Hippocampal formation (tissue), 2 donors: ENCODE measurements at regions not wholly inside any gene's neighbourhood (a gene's known extent, or its start where the extent isn't known, plus 50 kb on each side); places are given as distances from the start of the nearest gene placed in this dataset.

Experiments used
- DNase-seq, 2 donors: peaks; one replicate each; lab custom pipeline; 2025; lab: John Stamatoyannopoulos, UW

DNA sequence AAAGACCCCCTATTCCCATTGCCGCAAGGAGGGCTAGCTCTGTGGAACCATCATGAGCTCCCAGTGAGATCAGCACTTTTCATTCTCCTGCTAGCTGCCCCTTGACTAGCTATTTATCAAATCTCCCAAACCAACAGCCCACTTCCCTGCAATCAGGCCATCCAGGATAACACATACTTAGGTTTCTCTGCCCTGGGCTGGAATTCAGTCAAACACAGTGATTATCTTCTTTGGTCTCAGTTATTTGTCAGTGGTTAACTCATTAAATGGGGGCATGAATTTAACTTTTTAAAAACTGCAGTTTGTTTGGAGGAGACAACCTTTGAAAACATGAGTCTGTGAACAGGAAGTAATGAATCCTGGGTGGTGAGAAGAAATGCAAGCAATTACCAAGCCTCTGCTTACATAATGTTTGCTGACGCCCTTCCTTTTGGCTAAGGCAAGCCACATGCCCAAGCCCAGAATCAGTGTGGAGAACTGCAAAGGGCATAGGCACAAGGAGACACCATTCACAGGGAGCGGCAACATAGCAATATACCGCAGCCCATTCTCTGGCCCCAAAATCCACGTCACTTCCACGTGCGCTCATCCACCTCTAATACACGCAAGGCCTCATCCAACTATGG is 275.0 kb downstream of the DRD1 start:
- DNase-seq: no peak

DNA sequence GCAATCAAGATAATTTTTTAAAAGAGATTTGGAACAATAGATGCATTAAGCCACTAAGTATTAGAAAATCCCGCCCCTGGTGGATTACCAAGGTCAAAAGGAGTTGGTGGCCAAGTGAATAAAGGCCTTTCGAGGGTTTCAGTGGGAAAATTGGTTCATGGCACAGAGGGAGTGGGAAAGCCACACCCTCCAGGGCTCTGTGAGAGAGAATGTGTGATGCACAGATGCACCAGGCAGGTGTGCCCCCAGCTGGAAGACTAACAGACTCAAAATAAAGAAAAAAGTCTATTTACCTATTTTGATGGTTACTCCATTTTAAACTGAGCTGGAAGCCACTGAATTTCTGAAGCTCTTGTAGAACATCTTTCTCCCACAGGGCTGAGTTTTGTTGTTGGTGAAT is 278.0 kb downstream of the DRD1 start:
- no peak for DNase-seq

DNA sequence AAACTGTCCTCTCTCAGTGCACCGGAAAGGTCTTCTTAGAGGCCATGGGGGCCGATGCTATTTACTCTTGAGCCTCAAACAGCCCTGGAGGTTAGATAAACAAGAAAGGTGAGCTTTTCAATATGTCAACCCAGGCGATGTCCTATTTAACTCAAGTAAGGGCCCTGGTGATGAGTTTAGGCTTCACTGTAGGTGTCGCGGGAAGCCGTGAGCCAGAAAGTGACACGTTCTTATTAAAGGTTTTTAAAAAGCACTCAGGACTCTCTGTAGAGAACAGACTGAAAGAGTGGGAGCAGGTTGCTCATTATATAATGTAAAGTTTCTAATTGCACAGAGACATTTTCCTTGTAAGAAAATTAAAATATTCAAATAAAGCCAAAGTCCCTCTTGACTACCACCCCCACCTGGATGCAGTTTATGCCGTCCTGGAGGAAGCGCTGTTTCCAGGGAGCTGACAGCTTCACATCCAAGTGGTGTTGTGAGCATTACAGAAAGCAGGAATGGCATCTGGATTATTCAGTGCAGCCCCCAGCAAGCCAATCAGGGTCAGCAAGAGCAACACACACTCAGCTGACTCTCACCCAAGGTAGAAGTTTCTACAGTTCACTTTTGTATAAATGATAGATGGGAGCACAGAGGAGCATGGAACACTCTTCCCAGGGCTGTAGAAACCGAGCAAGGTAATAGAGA is 280.3 kb downstream of the DRD1 start:
- no peak for DNase-seq

DNA sequence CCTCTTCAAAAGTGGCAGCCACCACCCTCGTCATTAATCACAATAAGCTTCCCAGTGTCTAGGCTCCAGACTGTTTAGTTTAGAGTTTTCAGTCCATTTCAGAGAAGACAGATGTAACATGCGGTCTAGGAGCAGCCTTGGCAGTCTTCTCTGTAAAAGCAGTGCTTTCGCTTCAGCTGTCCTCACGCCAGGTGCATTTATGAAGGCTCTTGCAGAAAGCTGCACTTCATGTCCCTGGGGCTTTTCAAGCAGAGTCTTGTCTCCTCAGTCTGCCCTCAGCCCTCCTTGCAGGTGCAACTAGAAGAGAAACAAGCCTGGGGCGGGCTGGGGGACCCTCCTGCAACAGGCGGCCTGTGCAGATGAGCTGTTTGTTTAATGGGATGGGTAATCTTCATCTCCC is 281.9 kb downstream of the DRD1 start:
- DNase-seq: peak in 1 of 2 donors; percentile 5

DNA sequence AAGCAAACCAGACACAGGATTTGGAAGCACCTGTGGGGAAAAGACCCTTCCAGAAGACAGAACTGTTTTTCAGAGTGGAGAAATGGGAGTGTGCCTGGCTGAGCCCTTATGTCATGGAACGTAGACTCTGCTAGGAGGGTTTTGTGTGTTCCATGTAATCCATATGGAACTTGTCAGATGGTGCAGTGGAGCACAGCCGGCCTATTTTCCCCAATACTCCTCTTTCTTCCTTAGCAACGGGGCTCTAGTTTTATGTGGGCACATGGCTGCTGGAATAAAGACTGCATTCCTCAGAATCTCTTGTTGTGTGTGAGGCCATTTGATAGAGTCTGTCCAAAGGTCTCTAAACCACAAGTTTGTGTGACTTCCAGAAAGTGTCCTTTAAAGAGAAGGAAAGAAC is 284.0 kb downstream of the DRD1 start:
- no peak for DNase-seq

DNA sequence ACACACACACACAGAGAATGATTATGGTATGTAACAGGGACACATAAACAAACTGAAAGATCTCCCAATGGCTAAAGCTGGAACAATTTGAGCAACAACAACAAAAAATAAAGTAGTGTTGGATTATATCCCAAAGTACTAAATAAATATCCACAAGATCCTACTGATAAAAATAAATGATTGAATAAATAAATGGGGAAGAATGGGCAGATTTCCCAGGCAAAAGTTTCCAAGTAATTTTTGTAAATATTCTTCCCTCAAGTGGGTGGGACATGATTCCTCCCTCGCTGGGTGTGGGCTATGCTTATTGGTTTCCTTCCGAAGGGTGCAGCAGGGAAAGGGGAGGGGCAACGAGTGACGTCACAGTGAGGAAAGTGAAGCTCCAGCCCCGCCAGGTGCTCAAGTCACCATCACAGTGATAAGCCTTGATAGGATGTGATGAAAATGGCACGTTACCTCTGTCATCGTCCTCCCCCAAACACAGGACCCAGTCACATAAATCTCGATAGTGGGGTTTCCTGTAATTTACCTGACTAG is 295.3 kb downstream of the DRD1 start:
- no peak for DNase-seq

DNA sequence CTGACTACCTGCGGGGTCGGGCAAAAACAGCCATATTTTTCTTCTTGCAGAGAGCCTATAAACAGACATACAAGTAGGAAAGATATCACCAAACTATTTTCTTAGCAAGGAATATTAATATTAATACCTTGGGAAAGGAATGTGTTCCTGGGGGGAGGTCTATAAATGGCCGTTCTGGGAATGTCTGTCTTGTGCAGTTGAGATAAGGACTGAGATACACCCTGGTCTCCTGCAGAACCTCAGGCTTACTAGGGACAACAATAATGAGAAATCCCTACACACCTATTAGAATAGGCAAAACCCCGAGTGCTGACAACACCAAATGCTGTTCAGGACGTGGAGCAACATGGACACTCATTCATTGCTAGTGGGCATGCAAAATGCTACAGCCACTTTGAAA is 297.2 kb downstream of the DRD1 start:
- DNase-seq: no peak

DNA sequence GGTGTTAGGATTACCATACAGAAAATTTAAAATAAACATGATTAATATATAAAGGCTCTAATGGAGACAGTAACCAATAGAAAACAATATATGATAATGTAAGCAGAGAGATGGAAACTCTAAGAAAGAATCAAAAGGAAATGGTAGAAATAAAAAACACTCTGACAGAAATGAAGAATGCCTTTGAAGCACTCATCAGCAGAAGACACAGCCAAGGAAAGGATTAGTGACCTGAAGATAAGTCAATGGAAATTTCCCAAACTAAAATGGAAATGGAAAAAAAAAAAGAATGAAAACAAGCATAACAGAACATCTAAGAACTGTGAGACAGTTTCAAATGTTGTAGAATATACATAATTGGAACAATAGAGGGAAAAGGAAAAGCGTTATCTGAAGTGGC is 302.6 kb downstream of the DRD1 start:
- no peak for DNase-seq

DNA sequence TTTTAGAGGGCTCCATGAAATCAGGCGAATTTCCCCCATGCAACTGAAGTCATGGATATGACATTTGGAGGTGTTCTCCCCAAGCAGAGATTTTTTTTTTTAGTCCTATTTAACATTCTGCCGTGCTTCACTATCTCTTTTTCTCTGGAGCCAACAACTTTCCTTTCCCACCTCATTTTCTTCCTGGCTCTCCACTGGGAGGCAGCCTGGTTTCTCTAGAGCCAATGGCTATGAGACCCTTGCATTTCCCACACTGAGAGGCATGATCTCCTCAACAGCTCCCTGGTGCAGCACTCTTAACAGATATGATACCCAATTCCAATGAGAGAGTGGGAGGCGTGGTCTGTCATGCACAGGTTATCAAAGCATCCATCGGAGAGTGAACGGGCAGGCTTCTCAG is 310.8 kb downstream of the DRD1 start:
- no peak for DNase-seq

DNA sequence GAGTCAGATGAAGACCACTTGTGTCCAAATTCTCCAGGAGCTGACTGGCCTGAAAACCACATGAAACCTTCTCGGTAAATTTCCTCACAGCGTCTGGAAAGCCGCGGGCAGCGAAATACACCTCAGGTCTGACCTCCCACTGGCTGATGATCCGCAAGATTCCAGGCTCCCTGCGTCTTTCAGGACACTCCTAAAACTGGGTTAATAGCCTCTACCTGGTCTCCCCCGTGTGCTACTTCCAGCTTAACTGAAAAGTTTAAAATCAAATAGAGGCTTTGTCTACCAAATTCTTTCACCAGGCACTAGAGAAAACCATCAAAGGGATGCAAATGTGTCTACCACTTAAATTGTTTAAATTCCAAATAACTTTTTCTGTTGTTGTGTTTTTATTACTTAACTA is 312.6 kb downstream of the DRD1 start:
- DNase-seq: no peak

DNA sequence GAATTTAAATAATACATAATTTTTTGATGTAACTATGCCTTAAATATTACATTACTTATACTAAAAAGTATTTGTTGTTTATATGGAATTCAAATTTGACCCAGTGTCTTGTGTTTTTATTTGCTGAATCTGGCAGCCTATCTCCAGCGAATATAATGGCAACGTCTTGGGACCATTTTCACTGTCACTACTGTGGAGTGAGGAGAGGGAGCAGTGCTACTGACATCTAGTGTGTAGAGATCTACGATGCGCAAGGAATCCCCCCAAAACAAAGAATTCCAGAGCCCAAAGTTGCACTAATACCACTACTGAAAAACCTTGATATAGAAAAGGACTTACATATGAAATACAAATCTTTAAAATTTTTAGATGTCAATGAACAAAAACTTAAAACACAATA is 314.4 kb downstream of the DRD1 start:
- no peak for DNase-seq

DNA sequence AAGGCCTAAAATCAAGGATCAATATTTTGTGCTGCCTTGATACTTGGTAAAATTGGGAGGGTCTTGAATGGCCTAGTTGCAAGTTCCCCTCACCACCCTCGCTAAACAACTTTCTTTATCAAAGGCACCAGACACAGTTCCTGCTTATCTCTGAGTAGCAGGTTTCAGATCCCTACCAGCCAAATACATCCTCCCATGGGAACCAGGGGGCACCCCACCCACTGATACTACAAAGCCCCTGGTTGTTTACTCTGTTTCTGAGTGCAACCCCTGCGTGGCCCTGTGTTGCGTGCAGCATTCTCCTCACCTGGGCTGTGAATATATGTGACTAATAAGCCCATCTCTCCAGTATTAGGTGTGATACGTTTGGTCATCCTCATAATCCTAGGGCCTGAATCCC is 314.9 kb downstream of the DRD1 start:
- DNase-seq: no peak

DNA sequence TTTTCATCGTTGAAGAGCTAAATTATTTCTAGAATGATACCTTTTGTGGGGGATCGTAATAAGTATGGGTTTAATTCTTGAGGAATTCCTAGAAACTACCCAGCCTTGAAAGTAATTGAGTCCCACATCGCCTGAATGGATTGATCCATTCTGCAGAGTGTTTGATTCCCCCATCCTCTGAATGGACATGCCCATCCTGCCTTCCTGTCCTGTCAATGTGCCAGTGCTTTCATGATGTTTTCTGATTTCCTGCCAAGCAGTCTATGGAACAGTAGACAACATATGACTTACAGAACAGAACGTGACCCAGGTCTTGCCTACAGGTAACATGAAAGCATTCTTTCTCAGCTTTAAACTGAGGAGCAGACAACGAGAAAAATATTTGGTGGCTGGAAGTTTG is 319.2 kb downstream of the DRD1 start:
- DNase-seq: no peak

DNA sequence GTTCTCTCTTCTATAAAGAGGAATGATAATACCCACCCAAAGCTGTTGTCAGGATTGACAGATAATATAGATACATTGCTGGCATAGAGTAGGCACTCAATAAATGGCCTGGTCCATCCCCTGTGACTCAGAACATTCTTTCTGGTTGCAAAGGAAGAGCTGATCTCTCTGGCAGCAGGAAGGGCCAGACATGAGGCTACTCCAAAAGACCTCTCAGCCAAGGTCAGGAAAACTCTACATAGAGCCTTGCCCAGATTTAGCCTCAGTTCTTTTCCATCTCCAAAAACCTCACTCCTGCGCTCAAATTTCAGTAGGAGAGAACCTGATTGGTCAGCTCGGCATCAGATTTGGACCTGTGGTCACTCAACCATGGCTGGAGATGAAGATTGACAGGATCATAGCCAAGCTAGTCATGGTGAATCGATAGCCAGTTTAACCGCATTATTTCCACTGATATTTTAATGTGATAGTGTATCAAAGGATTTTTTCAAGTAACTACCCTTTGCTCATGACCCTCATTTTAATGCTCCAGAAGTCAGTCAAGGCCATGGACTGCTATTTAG is 319.6 kb downstream of the DRD1 start:
- DNase-seq: no peak

DNA sequence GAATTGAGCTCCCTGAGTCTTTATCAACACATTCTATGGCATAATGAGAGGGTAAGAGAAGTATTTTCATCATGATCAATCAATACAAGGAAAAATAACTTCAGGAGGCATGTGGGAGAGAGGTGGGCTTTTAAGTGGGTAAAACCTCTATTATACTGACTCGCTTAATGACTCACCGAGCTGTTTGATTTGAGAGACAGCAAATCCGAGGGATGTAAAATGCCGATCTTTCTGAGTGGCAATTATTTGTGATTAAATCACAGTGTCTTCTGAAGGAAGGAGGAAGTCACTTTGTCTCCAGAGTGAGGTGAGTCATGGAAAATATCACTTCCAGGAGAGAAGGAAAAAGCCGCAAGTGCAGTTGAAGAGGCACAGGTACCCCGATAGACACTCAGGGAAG is 320.4 kb downstream of the DRD1 start:
- DNase-seq: no peak

DNA sequence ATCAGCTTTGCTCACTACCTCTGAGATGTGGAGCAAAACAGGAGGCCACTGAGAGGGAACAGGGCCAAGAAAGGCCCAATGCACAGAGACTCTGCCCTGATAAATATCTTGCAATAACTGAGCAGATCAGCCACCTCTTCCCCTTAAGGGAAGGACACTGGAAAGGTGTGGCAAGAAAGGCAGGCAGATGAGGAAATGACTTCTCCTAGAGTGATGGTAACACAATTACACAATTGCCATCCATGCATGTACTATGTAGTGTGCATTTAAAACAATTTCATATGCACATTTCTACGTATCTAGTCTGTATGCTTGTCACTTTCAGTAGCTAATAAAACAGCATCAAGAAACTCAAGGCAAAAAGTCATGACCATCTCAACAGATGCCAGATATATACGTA is 322.5 kb downstream of the DRD1 start:
- DNase-seq: no peak

DNA sequence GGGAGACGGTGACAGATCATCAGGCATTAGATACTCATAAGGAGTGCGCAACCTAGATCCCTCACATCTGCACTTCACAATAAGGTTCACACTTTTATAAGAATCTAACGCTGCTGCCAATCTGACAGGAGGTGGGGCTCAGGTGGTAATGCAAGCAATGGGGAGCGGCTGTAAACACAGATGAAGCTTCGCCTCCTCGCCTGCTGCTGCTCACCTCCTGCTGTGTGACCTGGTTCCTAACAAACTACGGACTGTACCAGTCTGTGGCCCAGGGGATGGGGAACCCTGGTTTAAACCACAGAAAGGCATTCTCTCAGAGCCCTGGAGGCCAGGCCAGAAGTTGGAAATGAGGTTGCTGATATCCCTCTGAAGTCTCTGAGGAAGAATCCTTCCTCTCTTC is 323.6 kb downstream of the DRD1 start:
- no peak for DNase-seq

DNA sequence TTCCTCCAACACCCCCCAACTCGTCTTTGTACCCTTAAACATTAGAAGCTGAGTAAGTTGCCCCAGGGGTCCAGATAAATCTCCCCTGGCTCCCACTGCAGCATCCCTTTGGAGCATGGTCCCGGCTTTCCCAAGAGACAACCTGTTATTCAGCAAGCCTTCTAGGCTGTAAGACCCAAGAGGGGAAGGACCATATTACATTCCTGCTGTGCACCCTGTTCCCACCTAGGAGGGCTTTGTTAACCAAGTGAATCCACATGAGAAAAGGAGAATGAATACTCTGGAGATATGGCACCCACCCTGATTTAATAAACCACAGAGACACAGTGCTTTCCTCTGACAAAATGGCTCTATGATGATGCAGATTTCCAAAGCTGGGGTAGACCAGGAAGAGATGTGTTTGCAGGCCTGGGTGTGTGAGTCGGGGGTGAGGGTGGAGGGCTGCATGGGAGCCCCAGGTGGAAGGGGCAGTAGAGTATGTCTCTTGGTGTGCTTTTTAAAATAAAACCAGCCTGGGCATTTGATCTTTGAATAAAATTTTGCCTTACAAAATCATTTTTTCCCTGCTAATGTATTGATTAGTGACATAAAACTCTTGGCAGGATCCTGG is 325.2 kb downstream of the DRD1 start:
- DNase-seq: no peak

DNA sequence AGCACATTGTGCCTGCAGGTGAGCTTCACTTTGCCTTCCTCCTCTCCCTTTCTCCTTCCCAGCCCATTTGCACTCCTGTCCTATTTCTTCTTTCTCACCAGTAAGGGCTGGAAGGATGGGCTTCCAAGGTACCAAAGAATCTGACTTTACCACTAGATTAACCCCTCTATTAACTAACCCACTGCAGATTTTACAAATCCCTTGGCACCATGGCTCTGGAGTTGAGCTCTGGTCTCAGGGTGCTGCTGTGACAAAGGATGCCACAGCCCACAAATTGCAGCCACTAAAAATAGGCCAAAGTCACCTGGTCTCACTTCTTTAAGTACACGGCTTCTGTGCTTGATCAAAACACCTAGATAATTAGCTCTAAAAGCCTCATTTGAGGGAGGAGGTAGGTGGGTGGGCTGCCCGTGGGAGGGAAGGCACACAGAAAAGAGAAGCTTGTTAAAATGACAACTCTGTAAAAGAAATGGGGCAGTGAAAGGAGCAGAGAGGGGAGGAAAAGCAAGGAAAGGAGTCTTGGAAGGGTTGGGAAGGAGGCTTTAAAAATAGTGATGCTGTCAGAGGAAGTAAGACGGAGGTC is 327.4 kb downstream of the DRD1 start:
- no peak for DNase-seq

DNA sequence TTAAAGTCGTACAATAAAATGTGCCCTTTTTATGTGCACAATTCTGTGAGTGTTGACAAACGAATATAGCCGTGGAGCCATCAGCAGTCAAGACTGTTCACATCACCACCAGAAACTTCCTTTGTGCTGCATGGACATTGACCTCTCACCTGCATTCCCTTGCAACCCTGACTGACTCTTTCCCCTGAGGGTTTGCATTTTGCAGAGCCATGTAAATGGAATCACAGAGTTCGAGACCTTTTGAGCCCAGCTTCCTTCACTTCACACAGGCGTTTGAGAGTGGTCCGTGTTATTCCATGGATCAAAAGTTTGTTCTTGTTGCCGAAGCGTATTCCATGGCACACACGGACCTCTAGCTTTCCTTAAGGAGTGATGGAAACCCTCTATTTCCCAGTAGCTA is 328.2 kb downstream of the DRD1 start:
- DNase-seq: no peak

DNA sequence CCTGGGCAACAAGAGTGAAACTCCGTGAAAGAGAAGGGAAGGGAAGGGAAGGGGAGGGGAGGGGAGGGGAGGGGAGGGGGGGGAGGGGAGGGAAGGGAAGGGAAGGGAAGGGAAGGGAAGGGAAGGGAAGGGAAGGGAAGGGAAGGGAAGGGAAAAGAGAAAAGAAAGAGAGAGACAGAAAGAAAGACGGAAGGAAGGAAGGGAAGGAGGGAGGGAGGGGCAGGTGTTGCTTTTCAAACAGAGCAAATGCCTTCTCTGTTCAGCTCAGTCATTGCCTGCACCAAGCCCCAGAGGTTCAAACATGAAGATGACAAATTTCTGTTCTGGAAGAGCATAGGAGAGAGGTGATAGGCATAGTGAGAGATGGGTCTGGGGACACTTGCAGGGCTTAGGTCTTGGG is 330.0 kb downstream of the DRD1 start:
- no peak for DNase-seq

DNA sequence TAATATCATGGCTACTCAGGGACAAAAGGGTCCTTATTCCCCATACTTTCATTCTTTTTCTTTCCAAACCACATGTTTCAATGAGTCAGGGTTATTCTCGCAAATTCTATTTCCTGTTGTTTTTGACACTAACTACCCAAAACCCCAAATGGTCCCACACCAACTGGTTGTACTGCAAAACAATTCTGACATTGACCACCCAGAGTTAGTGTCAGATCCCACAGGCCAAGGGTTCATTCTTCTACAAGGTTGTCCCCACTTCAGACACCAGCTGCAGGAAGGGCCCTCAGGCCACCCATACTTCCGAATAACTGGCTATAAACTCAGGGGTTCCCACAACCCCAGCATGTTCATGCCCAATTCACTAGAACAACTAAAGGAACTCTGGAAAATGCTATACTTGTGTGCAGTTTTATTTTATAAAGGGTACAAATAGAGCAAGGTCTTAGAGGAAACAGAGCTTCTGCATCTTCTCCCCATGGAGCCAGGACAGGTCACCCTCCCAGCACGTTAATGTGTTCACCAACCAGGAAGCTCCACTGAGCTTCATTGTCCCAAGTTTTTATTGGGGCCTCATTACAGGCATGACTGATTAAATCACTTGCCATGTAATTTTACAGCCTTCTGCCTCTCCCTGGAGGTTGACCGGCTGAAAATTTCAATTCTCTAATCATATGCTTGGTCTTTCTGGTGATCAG is 334.8 kb downstream of the DRD1 start:
- no peak for DNase-seq
